Hematopoietic multipotent progenitor cell treated with erythropoietin and hydrocortisone succinate and interleukin-3 and kit ligand, for 6 days (in vitro differentiated cells): ENCODE measurements at regions not wholly inside any gene's neighbourhood (a gene's known extent, or its start where the extent isn't known, plus 50 kb on each side); places are given as distances from the start of the nearest gene placed in this dataset.

Source experiments
- DNase-seq: peaks from one replicate; pipeline ENCODE4 v3.0.0-alpha.2; 2015

- DNase-seq: no peak
These were observed 112.1 kb downstream of the ZIC5 start for GRCh38 chr13:99859178-99860177.

- DNase-seq: no peak
These were observed 113.8 kb downstream of the ZIC5 start for GRCh38 chr13:99857738-99858137.

- no peak for DNase-seq
These were observed 115.8 kb downstream of the ZIC5 start for GRCh38 chr13:99855526-99856420.

GRCh38 chr13:99854366-99854765, 117.2 kb downstream of the ZIC5 start:
- DNase-seq: no peak

GRCh38 chr13:99847318-99847750, 124.2 kb downstream of the ZIC5 start:
- no peak for DNase-seq

- DNase-seq: no peak
These were observed 126.2 kb downstream of the ZIC5 start for GRCh38 chr13:99845161-99845874.

- no peak for DNase-seq
These were observed 127.1 kb downstream of the ZIC5 start for GRCh38 chr13:99844421-99844820.

GRCh38 chr13:99843872-99844271, 127.7 kb downstream of the ZIC5 start:
- DNase-seq: no peak

GRCh38 chr13:99842405-99842804, 129.2 kb downstream of the ZIC5 start:
- DNase-seq: no peak

GRCh38 chr13:99836291-99836690, 135.3 kb downstream of the ZIC5 start:
- DNase-seq: no peak

- DNase-seq: no peak
These were observed 136.1 kb downstream of the ZIC5 start for GRCh38 chr13:99835442-99835841.

GRCh38 chr13:99834246-99834645, 137.3 kb downstream of the ZIC5 start:
- DNase-seq: no peak

GRCh38 chr13:99832347-99832746, 139.2 kb downstream of the ZIC5 start:
- DNase-seq: no peak

GRCh38 chr13:99830931-99831330, 140.6 kb downstream of the ZIC5 start:
- DNase-seq: peak; percentile 4

- no peak for DNase-seq
These were observed 141.9 kb downstream of the ZIC5 start for GRCh38 chr13:99829593-99830239.

- no peak for DNase-seq
These were observed 142.4 kb downstream of the ZIC5 start for GRCh38 chr13:99829161-99829560.

GRCh38 chr13:99828735-99829134, 142.8 kb downstream of the ZIC5 start:
- DNase-seq: no peak

- DNase-seq: no peak
These were observed 143.4 kb downstream of the ZIC5 start for GRCh38 chr13:99828123-99828522.

- DNase-seq: no peak
These were observed 144.4 kb downstream of the ZIC5 start for GRCh38 chr13:99827011-99827772.

GRCh38 chr13:99823961-99824360, 147.6 kb downstream of the ZIC5 start:
- no peak for DNase-seq

- no peak for DNase-seq
These were observed 148.7 kb downstream of the ZIC5 start for GRCh38 chr13:99822820-99823219.

GRCh38 chr13:99821741-99822140, 149.8 kb downstream of the ZIC5 start:
- no peak for DNase-seq
